Body of pancreas (tissue), 4 donors: ENCODE measurements at regions not wholly inside any gene's neighbourhood (a gene's known extent, or its start where the extent isn't known, plus 50 kb on each side); places are given as distances from the start of the nearest gene placed in this dataset.

Source experiments
- POLR2A ChIP-seq, 3 donors: fragments of 450-650 bp; IDR thresholded peaks; one replicate each; pipeline ENCODE4 v1.6.1; 2016; ENCODE audit warnings: antibody characterized with exemption in 3 of 3, mild to moderate bottlenecking in 2 of 3
- TF ChIP-seq, protein P1 (sequence below), 7 experiments: fragments of 450-650 bp in 4 of 7; fragments of 200-600 bp in 3 of 7; sonication (generic) in 3 of 7; IDR thresholded peaks; one replicate each; pipeline ENCODE4 v1.5.1; 2016 to 2019; ENCODE audit warnings: antibody characterized with exemption in 7 of 7

DNA sequence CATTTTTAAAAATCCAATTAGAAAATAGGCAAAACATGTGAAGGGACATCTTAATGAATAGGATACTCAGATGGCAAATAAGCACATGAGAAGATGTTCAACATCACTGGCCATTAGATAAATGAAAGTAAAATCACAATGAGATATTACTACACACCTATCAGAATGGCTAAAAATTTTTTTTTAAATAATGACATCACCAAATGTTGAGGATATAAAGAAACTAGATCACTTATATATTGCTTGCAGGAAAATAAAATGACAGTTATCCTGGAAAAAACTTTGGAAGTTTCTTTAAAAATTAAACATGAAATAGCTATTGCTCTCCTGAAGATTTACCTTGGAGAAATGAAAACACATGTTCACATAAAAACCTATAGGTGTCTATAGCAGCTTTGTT lies 127.8 kb downstream of the ALOX5 start:
- TF ChIP-seq, protein P1, sequence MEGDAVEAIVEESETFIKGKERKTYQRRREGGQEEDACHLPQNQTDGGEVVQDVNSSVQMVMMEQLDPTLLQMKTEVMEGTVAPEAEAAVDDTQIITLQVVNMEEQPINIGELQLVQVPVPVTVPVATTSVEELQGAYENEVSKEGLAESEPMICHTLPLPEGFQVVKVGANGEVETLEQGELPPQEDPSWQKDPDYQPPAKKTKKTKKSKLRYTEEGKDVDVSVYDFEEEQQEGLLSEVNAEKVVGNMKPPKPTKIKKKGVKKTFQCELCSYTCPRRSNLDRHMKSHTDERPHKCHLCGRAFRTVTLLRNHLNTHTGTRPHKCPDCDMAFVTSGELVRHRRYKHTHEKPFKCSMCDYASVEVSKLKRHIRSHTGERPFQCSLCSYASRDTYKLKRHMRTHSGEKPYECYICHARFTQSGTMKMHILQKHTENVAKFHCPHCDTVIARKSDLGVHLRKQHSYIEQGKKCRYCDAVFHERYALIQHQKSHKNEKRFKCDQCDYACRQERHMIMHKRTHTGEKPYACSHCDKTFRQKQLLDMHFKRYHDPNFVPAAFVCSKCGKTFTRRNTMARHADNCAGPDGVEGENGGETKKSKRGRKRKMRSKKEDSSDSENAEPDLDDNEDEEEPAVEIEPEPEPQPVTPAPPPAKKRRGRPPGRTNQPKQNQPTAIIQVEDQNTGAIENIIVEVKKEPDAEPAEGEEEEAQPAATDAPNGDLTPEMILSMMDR (IDR thresholded peaks at IDR 0.05): no peak
- TF ChIP-seq POLR2A (IDR thresholded peaks at IDR 0.05): no peak
